ENCODE measurements at regions not wholly inside any gene's neighbourhood (a gene's known extent, or its start where the extent isn't known, plus 50 kb on each side); places are given as distances from the start of the nearest gene placed in this dataset.

- peaks cover 0 to 6% of the 10 kb centered on the region in 2 donors for H3K9me3 ChIP-seq (replicated peaks in 1 of 2; ENCODE audit: control insufficient read depth in 2 of 2, insufficient read depth in 1 of 2, low read depth in 1 of 2, low read length in 2 of 2)
Measured at GRCh38 chr9:68648971-68649370, 56.1 kb upstream of the PIP5K1B start.

GRCh38 chr9:68651280-68651893 is 53.7 kb upstream of the PIP5K1B start:
- no peaks in the 10 kb centered on the region for H3K79me1 ChIP-seq (ENCODE audit: low read depth, low read length)
- H3K36me3 ChIP-seq (replicated peaks in 1 of 2; ENCODE audit: control insufficient read depth in 2 of 2, insufficient read depth in 2 of 2, low read length in 2 of 2) = no peaks in the 10 kb centered on the region
- H3K4me3 ChIP-seq (ENCODE audit: low read length in 2 of 2) = no peak overlapping the region
- H3K9me3 ChIP-seq (replicated peaks in 1 of 2; ENCODE audit: control insufficient read depth in 2 of 2, insufficient read depth in 1 of 2, low read depth in 1 of 2, low read length in 2 of 2) = peaks cover 0 to 2% of the 10 kb centered on the region in 2 donors
- H4K8ac ChIP-seq (ENCODE audit: low read depth, low read length) = no peak overlapping the region
- H3K4me2 ChIP-seq (ENCODE audit: insufficient read depth, low read length, poor library complexity, severe bottlenecking) = no peak overlapping the region
- no peaks in the 10 kb centered on the region for H3K27me3 ChIP-seq (ENCODE audit: control insufficient read depth in 3 of 3, insufficient read depth in 3 of 3, low read depth in 1 of 3, low read length in 3 of 3)
- no peak overlapping the region for H2AK5ac ChIP-seq (ENCODE audit: low read depth, low read length)
- H3K9ac ChIP-seq (ENCODE audit: low read depth, low read length, poor library complexity) = no peak overlapping the region
- no peak overlapping the region for H2BK15ac ChIP-seq (ENCODE audit: low read length)
- no peak overlapping the region for H2BK120ac ChIP-seq (ENCODE audit: low read depth, low read length)
- no peak overlapping the region for H3K23ac ChIP-seq (ENCODE audit: low read depth, low read length, poor library complexity)
- no peak overlapping the region for H3K14ac ChIP-seq (ENCODE audit: low read length)
- H3K27ac ChIP-seq (replicated peaks; ENCODE audit: low read length) = no peak overlapping the region
- H2AFZ ChIP-seq (ENCODE audit: low read length) = no peak overlapping the region
- 100% methylated on average over 1 of the region's 3 CpGs; no CpG with 5 or more reads in 1 of the 2 donors for WGBS, 2 donors (ENCODE audit: extremely low coverage in 2 of 2, insufficient read length in 2 of 2, insufficient replicate concordance in 1 of 2)
- no peak overlapping the region for H3K18ac ChIP-seq (ENCODE audit: low read length)
- no peak overlapping the region for H2BK12ac ChIP-seq (ENCODE audit: low read length)
- H3K4me1 ChIP-seq (ENCODE audit: control insufficient read depth in 2 of 2, insufficient read depth in 1 of 2, low read depth in 1 of 2, low read length in 2 of 2) = no peaks in the 10 kb centered on the region
- DNase-seq (ENCODE audit: low spot score) = no peak
- no peak overlapping the region for H2BK5ac ChIP-seq (ENCODE audit: low read length)
- no peak overlapping the region for H4K91ac ChIP-seq (ENCODE audit: low read depth, low read length, poor library complexity)
- no peak overlapping the region for H3K4ac ChIP-seq (ENCODE audit: low read length)

More at GRCh38 chr9:68648971-68649370, 56.1 kb upstream of the PIP5K1B start:
- Histone ChIP-seq H3K27ac (replicated peaks; ENCODE audit: low read length) (no peak overlapping the region), H3K4me1 (ENCODE audit: control insufficient read depth in 2 of 2, insufficient read depth in 1 of 2, low read depth in 1 of 2, low read length in 2 of 2) (peaks cover 0 to 5% of the 10 kb centered on the region in 2 donors), H2AFZ (ENCODE audit: low read length) (no peak overlapping the region), H3K18ac (ENCODE audit: low read length) (no peak overlapping the region), H2BK5ac (ENCODE audit: low read length) (no peak overlapping the region), H3K4ac (ENCODE audit: low read length) (no peak overlapping the region), H3K23ac (ENCODE audit: low read depth, low read length, poor library complexity) (no peak overlapping the region), H2BK15ac (ENCODE audit: low read length) (no peak overlapping the region), H3K79me1 (ENCODE audit: low read depth, low read length) (no peaks in the 10 kb centered on the region), H4K91ac (ENCODE audit: low read depth, low read length, poor library complexity) (no peak overlapping the region), H3K4me2 (ENCODE audit: insufficient read depth, low read length, poor library complexity, severe bottlenecking) (no peak overlapping the region), H3K27me3 (ENCODE audit: control insufficient read depth in 3 of 3, insufficient read depth in 3 of 3, low read depth in 1 of 3, low read length in 3 of 3) (no peaks in the 10 kb centered on the region), H3K14ac (ENCODE audit: low read length) (no peak overlapping the region), H2BK12ac (ENCODE audit: low read length) (no peak overlapping the region), H2AK5ac (ENCODE audit: low read depth, low read length) (no peak overlapping the region), H3K9ac (ENCODE audit: low read depth, low read length, poor library complexity) (no peak overlapping the region), H2BK120ac (ENCODE audit: low read depth, low read length) (no peak overlapping the region), H3K36me3 (replicated peaks in 1 of 2; ENCODE audit: control insufficient read depth in 2 of 2, insufficient read depth in 2 of 2, low read length in 2 of 2) (no peaks in the 10 kb centered on the region), H3K4me3 (ENCODE audit: low read length in 2 of 2) (no peak overlapping the region), H4K8ac (ENCODE audit: low read depth, low read length) (no peak overlapping the region)
- no CpG with 5 or more reads among the region's 1 CpG for WGBS, 2 donors (ENCODE audit: extremely low coverage in 2 of 2, insufficient read length in 2 of 2, insufficient replicate concordance in 1 of 2)
- no peak for DNase-seq (ENCODE audit: low spot score)

GRCh38 chr9:68653141-68653595 is 51.9 kb upstream of the PIP5K1B start:
- no peak overlapping the region for H3K4ac ChIP-seq (ENCODE audit: low read length)
- H4K91ac ChIP-seq (ENCODE audit: low read depth, low read length, poor library complexity) = no peak overlapping the region
- H2AK5ac ChIP-seq (ENCODE audit: low read depth, low read length) = no peak overlapping the region
- no peak overlapping the region for H2BK12ac ChIP-seq (ENCODE audit: low read length)
- H3K79me1 ChIP-seq (ENCODE audit: low read depth, low read length) = no peaks in the 10 kb centered on the region
- H3K36me3 ChIP-seq (replicated peaks in 1 of 2; ENCODE audit: control insufficient read depth in 2 of 2, insufficient read depth in 2 of 2, low read length in 2 of 2) = no peaks in the 10 kb centered on the region
- peaks cover 0 to 11% of the 10 kb centered on the region in 2 donors for H3K9me3 ChIP-seq (replicated peaks in 1 of 2; ENCODE audit: control insufficient read depth in 2 of 2, insufficient read depth in 1 of 2, low read depth in 1 of 2, low read length in 2 of 2)
- H2AFZ ChIP-seq (ENCODE audit: low read length) = no peak overlapping the region
- no peak overlapping the region for H2BK120ac ChIP-seq (ENCODE audit: low read depth, low read length)
- no peak overlapping the region for H3K14ac ChIP-seq (ENCODE audit: low read length)
- no peaks in the 10 kb centered on the region for H3K27me3 ChIP-seq (ENCODE audit: control insufficient read depth in 3 of 3, insufficient read depth in 3 of 3, low read depth in 1 of 3, low read length in 3 of 3)
- no peak overlapping the region for H3K4me3 ChIP-seq (ENCODE audit: low read length in 2 of 2)
- H3K23ac ChIP-seq (ENCODE audit: low read depth, low read length, poor library complexity) = no peak overlapping the region
- no peak overlapping the region for H2BK5ac ChIP-seq (ENCODE audit: low read length)
- no peak overlapping the region for H4K8ac ChIP-seq (ENCODE audit: low read depth, low read length)
- DNase-seq (ENCODE audit: low spot score) = no peak
- no peaks in the 10 kb centered on the region for H3K4me1 ChIP-seq (ENCODE audit: control insufficient read depth in 2 of 2, insufficient read depth in 1 of 2, low read depth in 1 of 2, low read length in 2 of 2)
- H3K9ac ChIP-seq (ENCODE audit: low read depth, low read length, poor library complexity) = no peak overlapping the region
- no peak overlapping the region for H3K18ac ChIP-seq (ENCODE audit: low read length)
- H2BK15ac ChIP-seq (ENCODE audit: low read length) = no peak overlapping the region
- no peak overlapping the region for H3K4me2 ChIP-seq (ENCODE audit: insufficient read depth, low read length, poor library complexity, severe bottlenecking)
- no peak overlapping the region for H3K27ac ChIP-seq (replicated peaks; ENCODE audit: low read length)
- WGBS, 2 donors (ENCODE audit: extremely low coverage in 2 of 2, insufficient read length in 2 of 2, insufficient replicate concordance in 1 of 2) = no CpG with 5 or more reads among the region's 6 CpGs

GRCh38 chr9:68654075-68654474 is 51.0 kb upstream of the PIP5K1B start:
- no CpG with 5 or more reads among the region's 5 CpGs for WGBS, 2 donors (ENCODE audit: extremely low coverage in 2 of 2, insufficient read length in 2 of 2, insufficient replicate concordance in 1 of 2)
- Histone ChIP-seq H2BK12ac (ENCODE audit: low read length) (no peak overlapping the region), H3K14ac (ENCODE audit: low read length) (no peak overlapping the region)

More at GRCh38 chr9:68654075-68654474, 51.0 kb upstream of the PIP5K1B start:
- H3K9ac ChIP-seq (ENCODE audit: low read depth, low read length, poor library complexity) = no peak overlapping the region
- no peaks in the 10 kb centered on the region for H3K79me1 ChIP-seq (ENCODE audit: low read depth, low read length)
- no peak overlapping the region for H3K23ac ChIP-seq (ENCODE audit: low read depth, low read length, poor library complexity)
- peaks cover 0 to 11% of the 10 kb centered on the region in 2 donors for H3K9me3 ChIP-seq (replicated peaks in 1 of 2; ENCODE audit: control insufficient read depth in 2 of 2, insufficient read depth in 1 of 2, low read depth in 1 of 2, low read length in 2 of 2)
- H2BK15ac ChIP-seq (ENCODE audit: low read length) = no peak overlapping the region
- DNase-seq (ENCODE audit: low spot score) = no peak
- H2AFZ ChIP-seq (ENCODE audit: low read length) = no peak overlapping the region
- no peak overlapping the region for H2BK120ac ChIP-seq (ENCODE audit: low read depth, low read length)
- no peak overlapping the region for H3K4me2 ChIP-seq (ENCODE audit: insufficient read depth, low read length, poor library complexity, severe bottlenecking)
- H4K8ac ChIP-seq (ENCODE audit: low read depth, low read length) = no peak overlapping the region
- no peaks in the 10 kb centered on the region for H3K36me3 ChIP-seq (replicated peaks in 1 of 2; ENCODE audit: control insufficient read depth in 2 of 2, insufficient read depth in 2 of 2, low read length in 2 of 2)
- no peaks in the 10 kb centered on the region for H3K27me3 ChIP-seq (ENCODE audit: control insufficient read depth in 3 of 3, insufficient read depth in 3 of 3, low read depth in 1 of 3, low read length in 3 of 3)
- H3K4me1 ChIP-seq (ENCODE audit: control insufficient read depth in 2 of 2, insufficient read depth in 1 of 2, low read depth in 1 of 2, low read length in 2 of 2) = no peaks in the 10 kb centered on the region
- H3K27ac ChIP-seq (replicated peaks; ENCODE audit: low read length) = no peak overlapping the region
- no peak overlapping the region for H3K18ac ChIP-seq (ENCODE audit: low read length)
- H2BK5ac ChIP-seq (ENCODE audit: low read length) = no peak overlapping the region
- no peak overlapping the region for H2AK5ac ChIP-seq (ENCODE audit: low read depth, low read length)
- H3K4ac ChIP-seq (ENCODE audit: low read length) = no peak overlapping the region
- H3K4me3 ChIP-seq (ENCODE audit: low read length in 2 of 2) = no peak overlapping the region
- H4K91ac ChIP-seq (ENCODE audit: low read depth, low read length, poor library complexity) = no peak overlapping the region
